GM18499 (cell line): ENCODE measurements at regions not wholly inside any gene's neighbourhood (a gene's known extent, or its start where the extent isn't known, plus 50 kb on each side); places are given as distances from the start of the nearest gene placed in this dataset.
"Not testable (repeated sequence)": the region's sequence is repeated elsewhere in the genome, so short reads cannot be mapped to it uniquely, and the experiment has no call there.

Source experiments
- ATAC-seq: cut with Tn5 transposase; IDR thresholded peaks from one replicate; pipeline ENCODE4 v1.9.1; 2021; ENCODE audit warnings: moderate number of reproducible peaks; ENCODE audit not compliant: insufficient read depth, unreplicated experiment

DNA sequence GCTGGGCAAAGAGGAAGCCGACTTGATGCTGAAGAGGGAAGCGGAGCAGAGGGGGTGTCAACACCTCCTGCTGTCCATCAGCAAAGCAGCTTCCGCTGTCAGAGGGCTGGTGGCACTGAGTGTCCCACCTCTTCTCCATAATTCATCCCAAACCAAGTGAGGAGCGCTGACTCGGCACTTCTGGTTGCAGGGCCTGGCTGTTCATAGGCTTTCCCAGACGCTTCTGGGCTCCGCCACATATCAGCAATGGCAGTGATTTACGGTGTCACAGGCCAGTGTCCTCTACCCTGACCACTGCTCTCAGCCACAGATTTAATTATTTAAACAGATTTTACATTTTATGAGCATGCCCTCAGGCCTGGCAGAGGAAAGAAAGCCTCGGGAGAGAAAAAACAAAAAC is 70.1 kb upstream of the TENM4 start:
- no peak for ATAC-seq

DNA sequence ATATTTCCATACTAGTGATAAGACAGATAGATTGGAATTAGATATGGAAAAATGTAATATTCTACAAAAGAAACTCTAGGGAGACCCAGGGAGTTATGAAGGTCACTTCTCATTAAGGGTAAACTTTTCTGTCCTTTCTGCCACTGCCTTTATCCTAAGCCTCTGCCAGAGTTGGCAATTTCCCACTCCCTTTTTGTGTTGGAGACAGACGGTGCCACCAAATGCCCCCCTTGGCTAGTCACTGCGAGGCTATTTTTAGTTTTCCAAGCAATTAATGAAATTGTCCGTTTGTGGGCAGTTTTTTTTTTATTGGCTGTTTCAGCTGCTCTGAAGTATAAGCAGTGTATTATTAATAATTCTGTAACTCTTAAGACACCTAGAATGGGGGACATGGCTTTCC is 67.6 kb upstream of the TENM4 start:
- no peak for ATAC-seq

DNA sequence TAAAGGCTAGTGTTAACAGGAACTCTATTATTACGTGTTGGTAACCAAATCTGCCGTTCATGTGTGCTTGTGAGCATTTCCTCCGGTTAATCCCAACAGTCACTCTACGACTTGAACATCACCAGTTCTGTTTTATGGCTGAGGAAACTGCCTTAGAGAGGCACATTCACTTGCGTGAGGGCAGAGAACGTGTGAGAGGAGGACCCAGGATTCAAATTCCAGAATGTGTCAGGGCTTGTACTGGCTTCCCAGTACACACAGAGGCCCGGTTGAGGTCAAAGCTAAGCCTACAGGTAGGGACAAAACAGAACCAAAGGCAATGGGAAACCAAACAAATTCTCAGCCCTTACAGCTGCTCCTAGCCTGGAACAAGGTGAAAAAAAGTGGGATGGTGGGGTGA is 66.9 kb upstream of the TENM4 start:
- ATAC-seq, result no peak

DNA sequence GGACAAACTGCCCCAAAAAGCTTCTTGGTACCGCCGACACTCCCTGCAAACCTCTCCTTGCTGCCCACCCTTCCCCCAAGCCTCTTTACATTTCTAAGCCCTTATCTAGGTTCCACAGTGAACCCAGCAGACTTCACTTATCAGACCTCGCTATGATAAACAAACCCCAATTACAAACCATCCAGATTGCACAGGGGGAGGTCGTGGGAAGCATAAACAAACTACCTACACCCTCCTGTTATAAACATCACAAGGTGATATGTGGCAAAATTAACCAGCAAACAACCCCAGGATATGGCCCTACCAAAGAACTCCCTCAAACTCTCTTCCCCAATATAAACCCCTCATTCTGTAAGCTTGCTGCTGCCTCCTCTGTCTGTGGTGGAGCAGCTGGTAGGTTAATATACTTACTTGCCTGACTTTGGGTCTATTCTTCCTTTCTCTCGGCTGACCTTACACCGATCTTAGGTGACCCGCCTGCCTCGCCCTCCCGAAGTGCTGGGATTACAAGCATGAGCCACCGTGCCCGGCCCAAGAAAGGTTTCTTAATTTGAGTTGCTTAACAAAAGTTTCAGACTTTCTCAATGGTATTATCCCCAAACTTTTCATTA is 66.0 kb upstream of the TENM4 start:
- ATAC-seq, result no peak

DNA sequence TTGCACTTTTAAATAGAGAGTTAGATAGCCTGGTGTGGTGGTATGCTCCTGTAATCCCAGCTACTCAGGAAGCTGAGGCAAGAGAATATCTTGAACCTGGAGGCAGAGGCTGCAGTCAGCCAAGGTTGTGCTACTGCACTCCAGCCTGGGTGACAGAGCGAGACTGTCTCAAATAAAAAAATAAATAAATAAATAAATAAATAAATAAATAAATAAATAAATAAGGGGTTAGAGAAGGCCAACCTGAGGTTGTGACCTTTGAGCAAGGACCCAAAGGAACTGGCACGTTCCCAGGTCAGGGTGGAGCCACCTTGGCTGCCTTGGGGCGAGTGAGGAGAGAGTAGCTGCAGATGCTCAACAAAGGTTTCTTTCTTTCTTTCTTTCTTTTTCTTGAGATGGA is 65.3 kb upstream of the TENM4 start:
- ATAC-seq, result no peak

DNA sequence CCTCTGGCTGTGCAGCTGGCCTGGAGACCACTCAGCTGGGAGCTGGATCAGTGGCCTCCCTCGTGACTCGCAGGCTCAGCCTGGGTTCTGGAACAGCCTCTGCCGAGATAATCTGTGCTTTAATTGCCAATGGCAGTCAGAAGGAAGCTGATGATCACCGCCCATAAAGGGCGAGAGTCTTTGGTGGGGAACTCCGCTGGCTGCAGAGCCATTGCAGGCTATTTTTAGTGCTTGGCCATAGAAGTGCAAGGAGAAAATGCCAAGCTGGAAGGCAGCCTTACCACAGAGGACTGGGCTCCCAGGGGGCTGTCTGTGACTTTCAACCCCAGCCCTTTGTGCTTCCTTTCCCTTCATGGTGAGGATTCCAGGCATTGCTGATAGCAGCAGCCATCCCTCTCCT is 62.2 kb upstream of the TENM4 start:
- no peak for ATAC-seq

DNA sequence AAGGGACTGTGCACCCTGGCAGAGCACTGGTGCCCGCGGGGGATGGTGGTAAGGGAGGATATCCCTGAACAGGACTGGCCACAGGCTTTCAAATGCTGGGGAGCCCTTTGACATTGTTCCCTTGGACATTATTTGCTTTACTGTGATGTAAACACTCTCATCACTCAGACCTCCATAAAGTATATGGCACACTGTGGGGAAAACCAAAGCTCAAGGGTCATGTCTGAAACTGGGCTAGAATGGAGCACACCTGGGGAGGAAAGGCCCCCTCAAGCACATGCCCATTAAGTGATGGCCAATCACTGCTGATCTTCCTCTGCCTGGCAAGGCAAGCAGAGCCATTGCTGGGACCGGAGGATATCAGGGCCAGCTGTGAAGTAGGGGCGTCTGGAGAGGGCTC is 60.9 kb upstream of the TENM4 start:
- ATAC-seq, result no peak

DNA sequence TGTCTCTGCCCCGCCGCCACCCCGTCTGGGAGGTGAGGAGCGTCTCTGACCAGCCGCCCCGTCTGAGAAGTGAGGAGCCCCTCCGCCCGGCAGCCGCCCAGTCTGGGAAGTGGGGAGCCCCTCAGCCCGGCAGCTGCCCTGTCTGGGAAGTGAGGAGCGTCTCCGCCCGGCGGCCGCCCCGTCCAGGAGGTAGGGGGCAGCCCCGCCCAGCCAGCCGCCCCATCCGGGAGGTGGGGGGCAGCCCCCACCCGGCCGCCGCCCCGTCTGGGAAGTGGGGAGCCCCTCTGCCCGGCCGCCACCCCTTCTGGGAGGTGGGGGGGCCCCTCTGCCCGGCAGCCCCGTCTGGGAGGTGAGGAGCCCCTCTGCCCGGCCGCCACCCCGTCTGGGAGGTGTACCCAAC is 59.1 kb upstream of the TENM4 start:
- ATAC-seq, result not testable (repeated sequence)

DNA sequence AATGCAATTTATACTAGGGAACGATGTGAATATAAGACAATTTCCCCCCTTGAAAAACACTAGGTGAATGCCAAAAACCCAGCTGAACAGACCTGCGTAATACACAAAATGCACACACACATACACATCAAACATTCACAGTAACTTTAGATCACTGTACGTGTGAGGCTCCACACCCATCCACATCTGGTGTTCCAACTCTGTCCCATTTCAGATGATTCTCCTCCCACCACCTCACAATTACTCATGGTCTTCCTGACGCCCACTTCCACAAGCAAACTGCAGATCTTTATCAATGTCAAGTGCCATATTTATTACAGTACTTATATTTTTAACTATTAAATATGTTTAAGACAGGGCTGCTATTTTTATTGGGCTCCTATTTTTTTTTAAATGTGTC is 57.8 kb upstream of the TENM4 start:
- no peak for ATAC-seq

DNA sequence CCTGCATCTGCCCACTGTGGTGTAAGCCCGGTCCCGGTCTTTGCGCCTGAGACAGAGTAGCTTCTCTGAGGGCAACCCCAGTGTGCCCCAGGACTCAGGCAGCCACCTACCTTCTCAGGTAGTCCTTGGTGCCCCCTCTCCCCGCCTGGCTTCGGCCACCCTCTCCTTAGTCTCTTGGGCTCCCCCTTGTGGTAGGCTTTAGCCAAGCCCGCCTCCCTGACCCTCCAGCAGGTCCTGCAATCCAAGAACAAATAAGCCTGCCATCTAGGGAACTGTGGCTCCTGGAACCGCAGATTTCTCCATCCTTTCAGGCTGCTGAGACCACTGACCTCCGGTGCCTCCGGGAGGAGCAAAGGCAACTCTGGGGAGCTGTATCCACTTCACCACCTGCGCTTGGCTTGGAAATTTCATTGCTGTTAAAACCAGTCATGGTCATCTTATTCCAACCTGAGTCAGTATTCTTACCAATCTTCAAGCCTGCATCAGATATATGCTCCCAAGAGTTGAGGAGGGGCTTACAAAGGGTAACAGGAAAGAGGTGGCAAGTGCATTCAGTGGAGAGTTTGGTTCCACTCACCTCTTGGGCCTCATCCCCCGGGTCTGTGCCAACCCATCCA is 52.8 kb upstream of the TENM4 start:
- no peak for ATAC-seq

DNA sequence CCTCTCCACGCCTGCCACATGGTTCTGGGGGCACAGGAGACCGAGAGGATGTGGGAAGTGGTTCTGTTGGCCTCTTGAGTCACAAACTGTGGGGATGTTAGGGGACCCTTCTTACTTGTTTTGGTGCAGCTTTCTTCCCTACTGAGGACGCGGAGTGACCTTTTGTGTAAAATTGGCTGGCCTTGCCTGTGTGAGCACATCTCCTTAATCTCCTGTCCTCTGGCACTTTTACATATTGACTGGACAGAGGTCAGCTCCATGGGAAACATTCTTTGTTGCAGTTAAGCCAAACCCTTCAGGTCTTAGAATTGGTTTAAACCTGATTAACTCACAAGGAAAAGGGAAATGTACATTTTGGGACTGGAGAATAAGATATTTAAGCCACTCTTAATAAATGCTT is 51.2 kb upstream of the TENM4 start:
- ATAC-seq, result no peak
